HUES48 (cell line): ENCODE measurements at regions not wholly inside any gene's neighbourhood (a gene's known extent, or its start where the extent isn't known, plus 50 kb on each side); places are given as distances from the start of the nearest gene placed in this dataset.

ENCODE experiments used
- H3K27ac ChIP-seq: one replicate; pipeline ENCODE4 v1.7.0; 2013; ENCODE audit warnings: low read depth, low read length, inconsistent platforms
- H3K27me3 ChIP-seq: 2 replicates; pipeline ENCODE4 v1.6.1; 2013; ENCODE audit warnings: mild to moderate bottlenecking, low read length; ENCODE audit not compliant: control insufficient read depth, insufficient read depth
- H3K36me3 ChIP-seq: 2 replicates; pipeline ENCODE4 v1.6.1; 2013; ENCODE audit warnings: low read length; ENCODE audit not compliant: control insufficient read depth, insufficient read depth
- H3K4me1 ChIP-seq: 2 replicates; pipeline ENCODE4 v1.6.1; 2013; ENCODE audit warnings: mild to moderate bottlenecking, low read length; ENCODE audit not compliant: control insufficient read depth, insufficient read depth
- H3K4me3 ChIP-seq: 2 replicates; pipeline ENCODE4 v1.5.1; 2013; ENCODE audit warnings: mild to moderate bottlenecking, low read depth, low read length
- H3K9ac ChIP-seq: 2 replicates; pipeline ENCODE4 v1.6.1; 2013; ENCODE audit warnings: mild to moderate bottlenecking, low read depth, low read length, moderate library complexity
- H3K9me3 ChIP-seq: 2 replicates; pipeline ENCODE4 v1.6.1; 2013; ENCODE audit warnings: low read length; ENCODE audit not compliant: control insufficient read depth, insufficient read depth

DNA sequence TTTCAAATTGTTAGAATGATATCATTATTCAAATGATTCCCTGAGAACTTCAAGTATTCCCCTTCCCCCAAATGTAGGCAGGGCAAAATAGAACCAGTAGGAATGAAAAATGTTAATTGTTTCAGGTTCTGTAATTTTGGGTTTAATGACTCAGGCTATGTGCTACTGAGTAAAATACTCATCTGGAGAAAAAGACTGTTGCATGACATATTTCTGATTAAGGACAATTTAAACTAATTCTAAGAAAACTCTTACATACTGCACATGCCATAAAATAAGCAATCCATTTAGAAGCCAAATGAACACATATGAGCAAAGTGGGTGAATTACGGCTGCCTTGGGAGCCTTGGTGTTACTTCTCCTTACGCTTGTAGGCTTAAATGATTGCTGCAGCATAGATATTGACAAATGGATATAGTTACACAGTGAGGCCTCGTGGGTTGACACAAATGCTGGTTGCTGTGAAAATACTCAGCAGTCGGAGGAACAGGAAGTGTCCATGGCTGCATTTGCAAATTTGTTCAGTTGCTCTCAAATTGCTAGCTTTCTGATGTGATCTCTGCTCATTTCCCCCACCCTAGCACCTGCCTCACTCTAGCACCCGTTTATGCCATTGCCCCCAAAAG is 174.9 kb upstream of the DMAC1 start:
- H3K36me3 ChIP-seq = no peaks in the 10 kb centered on the region
- no peaks in the 10 kb centered on the region for H3K27me3 ChIP-seq
- H3K27ac ChIP-seq = no peak overlapping the region
- no peaks in the 10 kb centered on the region for H3K9me3 ChIP-seq
- no peaks in the 10 kb centered on the region for H3K4me1 ChIP-seq
- no peak overlapping the region for H3K9ac ChIP-seq
- no peak overlapping the region for H3K4me3 ChIP-seq

- Histone ChIP-seq H3K4me3 (no peak overlapping the region), H3K27ac (no peak overlapping the region), H3K27me3 (no peaks in the 10 kb centered on the region), H3K4me1 (no peaks in the 10 kb centered on the region), H3K9me3 (no peaks in the 10 kb centered on the region), H3K36me3 (no peaks in the 10 kb centered on the region), H3K9ac (no peak overlapping the region)
Observed at GRCh38 chr9:7973123-7973522, 173.5 kb upstream of the DMAC1 start.

GRCh38 chr9:7970681-7971330 is 171.2 kb upstream of the DMAC1 start:
- H3K9ac ChIP-seq = no peak overlapping the region
- H3K27ac ChIP-seq = no peak overlapping the region
- H3K27me3 ChIP-seq = no peaks in the 10 kb centered on the region
- no peak overlapping the region for H3K4me3 ChIP-seq
- no peaks in the 10 kb centered on the region; the same call in 1 of the 2 replicates for H3K4me1 ChIP-seq
- no peaks in the 10 kb centered on the region for H3K36me3 ChIP-seq
- H3K9me3 ChIP-seq = no peaks in the 10 kb centered on the region

- H3K27me3 ChIP-seq = no peaks in the 10 kb centered on the region
- H3K9ac ChIP-seq = no peak overlapping the region
- no peaks in the 10 kb centered on the region for H3K36me3 ChIP-seq
- H3K9me3 ChIP-seq = no peaks in the 10 kb centered on the region
- no peaks in the 10 kb centered on the region; the same call in 1 of the 2 replicates for H3K4me1 ChIP-seq
- no peak overlapping the region for H3K4me3 ChIP-seq
- H3K27ac ChIP-seq = no peak overlapping the region
Observed at GRCh38 chr9:7968687-7969086, 169.1 kb upstream of the DMAC1 start.

DNA sequence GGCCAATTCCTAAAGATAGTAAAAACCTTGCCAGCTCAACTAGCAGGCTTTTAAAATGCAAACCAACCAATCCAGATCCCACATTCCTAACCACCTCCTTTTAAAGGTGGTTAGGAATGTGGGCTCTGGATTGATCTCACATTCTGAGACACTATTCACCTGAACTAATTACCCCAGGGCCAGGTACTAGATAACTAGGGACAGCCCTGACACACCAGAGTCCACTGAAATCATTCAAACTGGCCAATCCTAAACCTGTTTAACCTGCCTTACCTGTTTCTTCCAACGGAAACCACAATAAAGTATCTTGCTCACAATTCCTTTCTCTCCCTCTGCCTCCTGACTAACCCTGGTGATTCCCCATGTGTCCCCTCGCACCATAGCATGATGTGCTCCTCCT is 168.3 kb upstream of the DMAC1 start:
- Histone ChIP-seq H3K27me3 (no peaks in the 10 kb centered on the region), H3K27ac (no peak overlapping the region), H3K9ac (no peak overlapping the region), H3K4me1 (no peaks in the 10 kb centered on the region; the same call in 1 of the 2 replicates), H3K4me3 (no peak overlapping the region), H3K36me3 (no peaks in the 10 kb centered on the region), H3K9me3 (no peaks in the 10 kb centered on the region)

GRCh38 chr9:7967093-7967827 is 167.7 kb upstream of the DMAC1 start:
- Histone ChIP-seq H3K4me3 (no peak overlapping the region), H3K27me3 (no peaks in the 10 kb centered on the region), H3K9me3 (no peaks in the 10 kb centered on the region), H3K36me3 (no peaks in the 10 kb centered on the region), H3K9ac (no peak overlapping the region), H3K27ac (no peak overlapping the region), H3K4me1 (no peaks in the 10 kb centered on the region; the same call in 1 of the 2 replicates)

GRCh38 chr9:7965063-7965462 is 165.5 kb upstream of the DMAC1 start:
- no peak overlapping the region for H3K9ac ChIP-seq
- H3K27ac ChIP-seq = no peak overlapping the region
- no peaks in the 10 kb centered on the region for H3K9me3 ChIP-seq
- no peak overlapping the region for H3K4me3 ChIP-seq
- H3K27me3 ChIP-seq = no peaks in the 10 kb centered on the region
- H3K4me1 ChIP-seq = peaks cover 7% of the 10 kb centered on the region; the same call in 1 of the 2 replicates
- H3K36me3 ChIP-seq = no peaks in the 10 kb centered on the region

DNA sequence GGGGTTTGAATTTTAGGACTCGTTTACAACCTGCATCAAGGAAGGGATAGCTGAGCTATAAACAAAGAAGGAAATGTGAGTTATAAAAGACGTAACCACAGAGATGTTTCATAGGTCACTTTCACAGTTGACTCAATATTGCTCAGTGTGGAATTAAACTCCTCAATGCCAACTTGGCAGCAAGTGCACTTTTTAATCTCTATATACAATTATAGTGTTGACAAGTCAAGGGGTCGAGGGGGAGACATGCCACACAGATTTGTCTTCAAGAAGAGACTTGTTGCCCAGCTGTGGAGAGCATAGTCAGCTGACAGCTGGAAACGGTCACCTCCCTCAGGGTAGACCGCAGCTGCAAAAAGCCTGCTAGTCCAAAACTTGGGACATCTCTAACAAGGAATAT is 163.4 kb upstream of the DMAC1 start:
- H3K36me3 ChIP-seq = no peaks in the 10 kb centered on the region
- H3K9ac ChIP-seq = no peak overlapping the region
- no peak overlapping the region for H3K4me3 ChIP-seq
- no peak overlapping the region for H3K27ac ChIP-seq
- H3K27me3 ChIP-seq = no peaks in the 10 kb centered on the region
- peaks cover 7% of the 10 kb centered on the region; the same call in 1 of the 2 replicates for H3K4me1 ChIP-seq
- H3K9me3 ChIP-seq = no peaks in the 10 kb centered on the region

DNA sequence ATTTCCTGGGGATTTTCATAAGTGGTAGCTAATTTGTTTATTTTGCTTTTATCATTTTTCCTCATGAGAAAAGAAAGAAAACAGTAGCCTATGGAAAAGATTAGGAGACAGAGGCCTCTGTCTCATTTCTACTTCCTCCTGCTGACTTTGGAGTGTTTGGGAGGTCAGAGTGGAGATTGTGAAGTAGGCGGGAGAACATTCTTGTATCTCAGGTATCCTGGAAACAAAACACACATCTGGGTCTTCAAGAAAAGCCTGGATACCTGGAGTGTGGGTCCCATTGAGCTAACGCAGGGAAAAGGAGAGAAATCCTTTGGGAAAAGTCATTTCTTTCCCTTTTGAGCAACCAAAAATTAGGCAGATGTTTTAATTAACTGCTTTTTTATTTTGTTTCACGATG is 161.5 kb upstream of the DMAC1 start:
- Histone ChIP-seq H3K27ac (peak overlapping the region; percentile 34), H3K4me1 (0 out of 2 replicates have a peak, but pooled peaks cover 7% of the 10 kb centered on the region), H3K9me3 (no peaks in the 10 kb centered on the region), H3K4me3 (no peak overlapping the region), H3K27me3 (no peaks in the 10 kb centered on the region), H3K36me3 (no peaks in the 10 kb centered on the region), H3K9ac (no peak overlapping the region)

GRCh38 chr9:7960320-7961050 is 160.9 kb upstream of the DMAC1 start:
- no peak overlapping the region for H3K9ac ChIP-seq
- 0 out of 2 replicates have a peak, but pooled peaks cover 7% of the 10 kb centered on the region for H3K4me1 ChIP-seq
- no peak overlapping the region for H3K4me3 ChIP-seq
- H3K36me3 ChIP-seq = no peaks in the 10 kb centered on the region
- H3K27me3 ChIP-seq = no peaks in the 10 kb centered on the region
- H3K9me3 ChIP-seq = no peaks in the 10 kb centered on the region
- peak overlapping the region; percentile 34 for H3K27ac ChIP-seq
